WTC11 (cell line): ENCODE measurements at regions not wholly inside any gene's neighbourhood (a gene's known extent, or its start where the extent isn't known, plus 50 kb on each side); places are given as distances from the start of the nearest gene placed in this dataset.

ENCODE experiments used
- ATAC-seq: fragments of 200-7000 bp; cut with Tn5 transposase; 2 replicates; pipeline ENCODE4 v1.10.0; 2021; ENCODE audit warnings: mild to moderate bottlenecking, moderate library complexity
- CTCF ChIA-PET: fragments of 300-600 bp; sonication (Branson Sonifier 250); formaldehyde crosslinking; loops from one replicate; lab custom pipeline; 2021; ENCODE audit warnings: antibody characterized with exemption; lab: Charles Lee
- POLR2A ChIA-PET: fragments of 350-600 bp; sonication (Branson Sonifier 250); formaldehyde crosslinking; loops from one replicate; lab custom pipeline; 2021; ENCODE audit warnings: antibody characterized with exemption; lab: Charles Lee
- DNase-seq: peaks from one replicate; pipeline ENCODE4 v3.0.0; 2021; ENCODE audit warnings: low spot score
- H3K27ac Mint-ChIP-seq: 2 replicates; pipeline ENCODE4 v1.8.0; 2021; ENCODE audit warnings: mixed read lengths
- H3K27me3 Mint-ChIP-seq: 2 replicates; pipeline ENCODE4 v1.8.0; 2021; ENCODE audit warnings: low read depth, mild to moderate bottlenecking, moderate library complexity, mixed read lengths
- H3K36me3 Mint-ChIP-seq: 2 replicates; pipeline ENCODE4 v1.8.0; 2021; ENCODE audit warnings: mixed read lengths
- H3K4me1 Mint-ChIP-seq: 2 replicates; pipeline ENCODE4 v1.8.0; 2022; ENCODE audit warnings: mixed read lengths
- H3K4me3 Mint-ChIP-seq: 2 replicates; pipeline ENCODE4 v1.8.0; 2021; ENCODE audit warnings: mild to moderate bottlenecking, moderate library complexity, mixed read lengths
- H3K9me3 Mint-ChIP-seq: 2 replicates; pipeline ENCODE4 v1.8.0; 2021; ENCODE audit warnings: mixed read lengths
- CREB1 ChIP-seq: sonication (generic); formaldehyde crosslinking; IDR thresholded peaks from 2 replicates; pipeline ENCODE4 v1.8.0; 2023; ENCODE audit warnings: mild to moderate bottlenecking, missing genetic modification reagents
- CREM ChIP-seq: sonication (generic); formaldehyde crosslinking; IDR thresholded peaks from 2 replicates; pipeline ENCODE4 v1.8.1; 2022; ENCODE audit warnings: mild to moderate bottlenecking, missing genetic modification reagents, moderate library complexity
- ELF4 ChIP-seq: sonication (generic); formaldehyde crosslinking; IDR thresholded peaks from 2 replicates; pipeline ENCODE4 v1.8.1; 2022; ENCODE audit warnings: low read depth, mild to moderate bottlenecking, moderate library complexity, missing genetic modification reagents
- ESRRA ChIP-seq: sonication (generic); formaldehyde crosslinking; IDR thresholded peaks from 2 replicates; pipeline ENCODE4 v1.8.1; 2022; ENCODE audit warnings: mild to moderate bottlenecking, missing genetic modification reagents, borderline replicate concordance
- JUN ChIP-seq: sonication (generic); formaldehyde crosslinking; IDR thresholded peaks from 2 replicates; pipeline ENCODE4 v1.8.0; 2023; ENCODE audit warnings: mild to moderate bottlenecking, missing genetic modification reagents
- NFYB ChIP-seq: sonication (generic); formaldehyde crosslinking; conservative IDR thresholded peaks from 2 replicates; pipeline ENCODE4 v1.8.0; 2022; ENCODE audit warnings: low read depth, missing genetic modification reagents
- NR2C2 ChIP-seq: sonication (generic); formaldehyde crosslinking; IDR thresholded peaks from 2 replicates; pipeline ENCODE4 v1.8.0; 2022; ENCODE audit warnings: mild to moderate bottlenecking, missing genetic modification reagents
- OVOL2 ChIP-seq: fragments of 250-450 bp; sonication (Bioruptor Pico); IDR thresholded peaks from 2 replicates; pipeline ENCODE4 v1.9.0; 2021; ENCODE audit warnings: mild to moderate bottlenecking, borderline replicate concordance
- ZNF121 ChIP-seq: sonication (generic); formaldehyde crosslinking; IDR thresholded peaks from 2 replicates; pipeline ENCODE4 v1.8.0; 2023; ENCODE audit warnings: missing genetic modification reagents
- TF ChIP-seq, protein P1 (sequence below): sonication (generic); formaldehyde crosslinking; IDR thresholded peaks from 2 replicates; pipeline ENCODE4 v1.8.1; 2023; ENCODE audit warnings: mild to moderate bottlenecking, missing genetic modification reagents
- TF ChIP-seq, protein P2 (sequence below): sonication (generic); formaldehyde crosslinking; conservative IDR thresholded peaks from 2 replicates; pipeline ENCODE4 v1.8.1; 2023; ENCODE audit warnings: mild to moderate bottlenecking, low read depth, missing genetic modification reagents, moderate library complexity
- TF ChIP-seq, protein P3 (sequence below): fragments of 250-450 bp; sonication (Bioruptor Pico); IDR thresholded peaks from 2 replicates; pipeline ENCODE4 v1.9.0; 2021; ENCODE audit warnings: mild to moderate bottlenecking
- TF ChIP-seq, protein P4 (sequence below): fragments of 250-450 bp; sonication (Bioruptor Pico); conservative IDR thresholded peaks from 2 replicates; pipeline ENCODE4 v1.9.0; 2021; ENCODE audit warnings: mild to moderate bottlenecking
- TF ChIP-seq, protein P5 (sequence below): fragments of 250-450 bp; sonication (Bioruptor Pico); IDR thresholded peaks from 2 replicates; pipeline ENCODE4 v2.1.2; 2022; ENCODE audit warnings: mild to moderate bottlenecking, moderate library complexity
- TF ChIP-seq, protein P6 (sequence below): sonication (generic); formaldehyde crosslinking; IDR thresholded peaks from 2 replicates; pipeline ENCODE4 v1.8.1; 2023; ENCODE audit warnings: mild to moderate bottlenecking, missing genetic modification reagents, borderline replicate concordance
- TF ChIP-seq, protein P7 (sequence below): sonication (generic); formaldehyde crosslinking; IDR thresholded peaks from 2 replicates; pipeline ENCODE4 v1.8.0; 2022; ENCODE audit warnings: mild to moderate bottlenecking, missing genetic modification reagents

DNA sequence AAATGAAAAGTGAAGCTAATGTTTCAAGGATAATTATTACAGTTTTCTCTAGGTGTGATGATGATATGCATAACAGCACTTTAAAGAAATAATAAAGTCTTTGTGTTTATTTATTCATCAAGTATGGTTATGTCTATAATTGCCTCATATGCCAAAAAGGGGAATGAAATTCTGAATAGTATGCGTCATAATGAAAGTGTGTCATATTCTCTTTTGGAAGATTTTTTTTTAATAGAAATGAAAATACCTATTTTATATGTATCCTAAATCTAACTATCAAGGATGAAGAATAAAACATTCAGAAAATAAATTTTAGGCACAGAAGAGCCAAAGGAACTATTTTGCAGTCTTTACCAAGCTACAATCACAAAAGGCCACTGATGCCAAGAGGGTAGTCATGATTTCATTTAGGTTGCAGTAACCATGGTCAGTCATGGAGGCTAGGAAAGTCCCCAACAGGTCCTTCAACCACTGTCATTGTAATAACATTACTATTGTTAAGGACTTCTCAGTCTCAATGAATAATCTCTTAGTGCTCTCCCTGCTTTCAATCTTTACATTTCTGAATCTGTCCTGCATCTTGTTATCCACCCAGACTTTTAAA is 712.5 kb downstream of the DCDC2C start:
- Mint-ChIP-seq H3K27me3 (peaks cover 14% of the 10 kb centered on the region), H3K4me1 (no peaks in the 10 kb centered on the region), H3K9me3 (peaks cover 80% of the 10 kb centered on the region), H3K27ac (no peak overlapping the region), H3K4me3 (no peak overlapping the region), H3K36me3 (peaks cover 71% of the 10 kb centered on the region)
- no peak for ATAC-seq
- DNase-seq: no peak
- TF ChIP-seq CREM (CRISPR knock-in tag): no peak
- TF ChIP-seq NR2C2 (CRISPR knock-in tag): no peak
- TF ChIP-seq ZNF121 (CRISPR knock-in tag): no peak
- TF ChIP-seq, protein P1, sequence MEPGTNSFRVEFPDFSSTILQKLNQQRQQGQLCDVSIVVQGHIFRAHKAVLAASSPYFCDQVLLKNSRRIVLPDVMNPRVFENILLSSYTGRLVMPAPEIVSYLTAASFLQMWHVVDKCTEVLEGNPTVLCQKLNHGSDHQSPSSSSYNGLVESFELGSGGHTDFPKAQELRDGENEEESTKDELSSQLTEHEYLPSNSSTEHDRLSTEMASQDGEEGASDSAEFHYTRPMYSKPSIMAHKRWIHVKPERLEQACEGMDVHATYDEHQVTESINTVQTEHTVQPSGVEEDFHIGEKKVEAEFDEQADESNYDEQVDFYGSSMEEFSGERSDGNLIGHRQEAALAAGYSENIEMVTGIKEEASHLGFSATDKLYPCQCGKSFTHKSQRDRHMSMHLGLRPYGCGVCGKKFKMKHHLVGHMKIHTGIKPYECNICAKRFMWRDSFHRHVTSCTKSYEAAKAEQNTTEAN (CRISPR knock-in tag): no peak
- TF ChIP-seq, protein P2, sequence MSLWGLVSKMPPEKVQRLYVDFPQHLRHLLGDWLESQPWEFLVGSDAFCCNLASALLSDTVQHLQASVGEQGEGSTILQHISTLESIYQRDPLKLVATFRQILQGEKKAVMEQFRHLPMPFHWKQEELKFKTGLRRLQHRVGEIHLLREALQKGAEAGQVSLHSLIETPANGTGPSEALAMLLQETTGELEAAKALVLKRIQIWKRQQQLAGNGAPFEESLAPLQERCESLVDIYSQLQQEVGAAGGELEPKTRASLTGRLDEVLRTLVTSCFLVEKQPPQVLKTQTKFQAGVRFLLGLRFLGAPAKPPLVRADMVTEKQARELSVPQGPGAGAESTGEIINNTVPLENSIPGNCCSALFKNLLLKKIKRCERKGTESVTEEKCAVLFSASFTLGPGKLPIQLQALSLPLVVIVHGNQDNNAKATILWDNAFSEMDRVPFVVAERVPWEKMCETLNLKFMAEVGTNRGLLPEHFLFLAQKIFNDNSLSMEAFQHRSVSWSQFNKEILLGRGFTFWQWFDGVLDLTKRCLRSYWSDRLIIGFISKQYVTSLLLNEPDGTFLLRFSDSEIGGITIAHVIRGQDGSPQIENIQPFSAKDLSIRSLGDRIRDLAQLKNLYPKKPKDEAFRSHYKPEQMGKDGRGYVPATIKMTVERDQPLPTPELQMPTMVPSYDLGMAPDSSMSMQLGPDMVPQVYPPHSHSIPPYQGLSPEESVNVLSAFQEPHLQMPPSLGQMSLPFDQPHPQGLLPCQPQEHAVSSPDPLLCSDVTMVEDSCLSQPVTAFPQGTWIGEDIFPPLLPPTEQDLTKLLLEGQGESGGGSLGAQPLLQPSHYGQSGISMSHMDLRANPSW (CRISPR knock-in tag): no peak
- no peak for TF ChIP-seq JUN (CRISPR knock-in tag)
- TF ChIP-seq, protein P3, sequence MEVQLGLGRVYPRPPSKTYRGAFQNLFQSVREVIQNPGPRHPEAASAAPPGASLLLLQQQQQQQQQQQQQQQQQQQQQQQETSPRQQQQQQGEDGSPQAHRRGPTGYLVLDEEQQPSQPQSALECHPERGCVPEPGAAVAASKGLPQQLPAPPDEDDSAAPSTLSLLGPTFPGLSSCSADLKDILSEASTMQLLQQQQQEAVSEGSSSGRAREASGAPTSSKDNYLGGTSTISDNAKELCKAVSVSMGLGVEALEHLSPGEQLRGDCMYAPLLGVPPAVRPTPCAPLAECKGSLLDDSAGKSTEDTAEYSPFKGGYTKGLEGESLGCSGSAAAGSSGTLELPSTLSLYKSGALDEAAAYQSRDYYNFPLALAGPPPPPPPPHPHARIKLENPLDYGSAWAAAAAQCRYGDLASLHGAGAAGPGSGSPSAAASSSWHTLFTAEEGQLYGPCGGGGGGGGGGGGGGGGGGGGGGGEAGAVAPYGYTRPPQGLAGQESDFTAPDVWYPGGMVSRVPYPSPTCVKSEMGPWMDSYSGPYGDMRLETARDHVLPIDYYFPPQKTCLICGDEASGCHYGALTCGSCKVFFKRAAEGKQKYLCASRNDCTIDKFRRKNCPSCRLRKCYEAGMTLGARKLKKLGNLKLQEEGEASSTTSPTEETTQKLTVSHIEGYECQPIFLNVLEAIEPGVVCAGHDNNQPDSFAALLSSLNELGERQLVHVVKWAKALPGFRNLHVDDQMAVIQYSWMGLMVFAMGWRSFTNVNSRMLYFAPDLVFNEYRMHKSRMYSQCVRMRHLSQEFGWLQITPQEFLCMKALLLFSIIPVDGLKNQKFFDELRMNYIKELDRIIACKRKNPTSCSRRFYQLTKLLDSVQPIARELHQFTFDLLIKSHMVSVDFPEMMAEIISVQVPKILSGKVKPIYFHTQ (CRISPR knock-in tag): no peak
- TF ChIP-seq, protein P4, sequence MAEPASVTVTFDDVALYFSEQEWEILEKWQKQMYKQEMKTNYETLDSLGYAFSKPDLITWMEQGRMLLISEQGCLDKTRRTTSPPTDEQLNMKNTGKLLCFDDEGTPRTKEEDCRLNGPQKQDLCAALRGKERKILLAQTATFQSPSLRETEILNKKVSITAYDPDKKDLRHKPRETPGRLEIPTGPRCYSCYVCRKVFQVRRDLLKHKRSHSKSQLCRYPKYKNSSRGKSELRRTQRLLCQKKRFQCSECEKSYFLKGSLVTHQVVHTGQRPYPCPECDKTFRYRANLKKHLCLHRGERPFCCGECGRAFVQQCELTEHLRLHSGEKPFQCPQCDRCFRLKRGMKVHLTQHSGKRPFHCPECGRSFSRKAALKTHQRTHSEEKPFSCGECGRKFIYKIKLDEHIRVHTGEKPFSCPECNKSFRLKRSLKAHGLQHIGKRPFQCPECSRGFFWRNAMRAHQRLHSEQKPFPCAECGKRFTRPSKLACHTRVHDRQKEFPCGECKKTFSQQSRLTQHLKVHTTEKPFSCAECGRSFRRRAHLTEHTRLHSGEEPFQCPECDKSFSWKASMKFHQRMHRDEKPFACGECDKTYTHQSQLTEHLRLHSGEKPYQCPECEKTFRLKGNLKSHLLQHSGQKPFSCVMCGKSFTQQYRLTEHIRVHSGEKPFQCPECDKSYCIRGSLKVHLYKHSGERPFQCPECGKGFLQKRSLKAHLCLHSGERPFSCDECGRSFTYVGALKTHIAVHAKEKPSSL (CRISPR knock-in tag): no peak
- no peak for TF ChIP-seq OVOL2
- TF ChIP-seq, protein P5, sequence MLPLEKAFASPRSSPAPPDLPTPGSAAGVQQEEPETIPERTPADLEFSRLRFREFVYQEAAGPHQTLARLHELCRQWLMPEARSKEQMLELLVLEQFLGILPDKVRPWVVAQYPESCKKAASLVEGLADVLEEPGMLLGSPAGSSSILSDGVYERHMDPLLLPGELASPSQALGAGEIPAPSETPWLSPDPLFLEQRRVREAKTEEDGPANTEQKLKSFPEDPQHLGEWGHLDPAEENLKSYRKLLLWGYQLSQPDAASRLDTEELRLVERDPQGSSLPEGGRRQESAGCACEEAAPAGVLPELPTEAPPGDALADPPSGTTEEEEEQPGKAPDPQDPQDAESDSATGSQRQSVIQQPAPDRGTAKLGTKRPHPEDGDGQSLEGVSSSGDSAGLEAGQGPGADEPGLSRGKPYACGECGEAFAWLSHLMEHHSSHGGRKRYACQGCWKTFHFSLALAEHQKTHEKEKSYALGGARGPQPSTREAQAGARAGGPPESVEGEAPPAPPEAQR (CRISPR knock-in tag): no peak
- no peak for TF ChIP-seq NFYB (CRISPR knock-in tag)
- TF ChIP-seq CREB1: no peak
- TF ChIP-seq ESRRA (CRISPR knock-in tag): no peak
- TF ChIP-seq, protein P6, sequence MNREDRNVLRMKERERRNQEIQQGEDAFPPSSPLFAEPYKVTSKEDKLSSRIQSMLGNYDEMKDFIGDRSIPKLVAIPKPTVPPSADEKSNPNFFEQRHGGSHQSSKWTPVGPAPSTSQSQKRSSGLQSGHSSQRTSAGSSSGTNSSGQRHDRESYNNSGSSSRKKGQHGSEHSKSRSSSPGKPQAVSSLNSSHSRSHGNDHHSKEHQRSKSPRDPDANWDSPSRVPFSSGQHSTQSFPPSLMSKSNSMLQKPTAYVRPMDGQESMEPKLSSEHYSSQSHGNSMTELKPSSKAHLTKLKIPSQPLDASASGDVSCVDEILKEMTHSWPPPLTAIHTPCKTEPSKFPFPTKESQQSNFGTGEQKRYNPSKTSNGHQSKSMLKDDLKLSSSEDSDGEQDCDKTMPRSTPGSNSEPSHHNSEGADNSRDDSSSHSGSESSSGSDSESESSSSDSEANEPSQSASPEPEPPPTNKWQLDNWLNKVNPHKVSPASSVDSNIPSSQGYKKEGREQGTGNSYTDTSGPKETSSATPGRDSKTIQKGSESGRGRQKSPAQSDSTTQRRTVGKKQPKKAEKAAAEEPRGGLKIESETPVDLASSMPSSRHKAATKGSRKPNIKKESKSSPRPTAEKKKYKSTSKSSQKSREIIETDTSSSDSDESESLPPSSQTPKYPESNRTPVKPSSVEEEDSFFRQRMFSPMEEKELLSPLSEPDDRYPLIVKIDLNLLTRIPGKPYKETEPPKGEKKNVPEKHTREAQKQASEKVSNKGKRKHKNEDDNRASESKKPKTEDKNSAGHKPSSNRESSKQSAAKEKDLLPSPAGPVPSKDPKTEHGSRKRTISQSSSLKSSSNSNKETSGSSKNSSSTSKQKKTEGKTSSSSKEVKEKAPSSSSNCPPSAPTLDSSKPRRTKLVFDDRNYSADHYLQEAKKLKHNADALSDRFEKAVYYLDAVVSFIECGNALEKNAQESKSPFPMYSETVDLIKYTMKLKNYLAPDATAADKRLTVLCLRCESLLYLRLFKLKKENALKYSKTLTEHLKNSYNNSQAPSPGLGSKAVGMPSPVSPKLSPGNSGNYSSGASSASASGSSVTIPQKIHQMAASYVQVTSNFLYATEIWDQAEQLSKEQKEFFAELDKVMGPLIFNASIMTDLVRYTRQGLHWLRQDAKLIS (CRISPR knock-in tag): no peak
- TF ChIP-seq, protein P7, sequence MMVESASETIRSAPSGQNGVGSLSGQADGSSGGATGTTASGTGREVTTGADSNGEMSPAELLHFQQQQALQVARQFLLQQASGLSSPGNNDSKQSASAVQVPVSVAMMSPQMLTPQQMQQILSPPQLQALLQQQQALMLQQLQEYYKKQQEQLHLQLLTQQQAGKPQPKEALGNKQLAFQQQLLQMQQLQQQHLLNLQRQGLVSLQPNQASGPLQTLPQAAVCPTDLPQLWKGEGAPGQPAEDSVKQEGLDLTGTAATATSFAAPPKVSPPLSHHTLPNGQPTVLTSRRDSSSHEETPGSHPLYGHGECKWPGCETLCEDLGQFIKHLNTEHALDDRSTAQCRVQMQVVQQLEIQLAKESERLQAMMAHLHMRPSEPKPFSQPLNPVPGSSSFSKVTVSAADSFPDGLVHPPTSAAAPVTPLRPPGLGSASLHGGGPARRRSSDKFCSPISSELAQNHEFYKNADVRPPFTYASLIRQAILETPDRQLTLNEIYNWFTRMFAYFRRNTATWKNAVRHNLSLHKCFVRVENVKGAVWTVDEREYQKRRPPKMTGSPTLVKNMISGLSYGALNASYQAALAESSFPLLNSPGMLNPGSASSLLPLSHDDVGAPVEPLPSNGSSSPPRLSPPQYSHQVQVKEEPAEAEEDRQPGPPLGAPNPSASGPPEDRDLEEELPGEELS (CRISPR knock-in tag): no peak
- no peak for TF ChIP-seq ELF4 (CRISPR knock-in tag)
- ChIA-PET POLR2A (no interaction called here), CTCF (no interaction called here)
